GM19463 (cell line): ENCODE measurements at regions not wholly inside any gene's neighbourhood (a gene's known extent, or its start where the extent isn't known, plus 50 kb on each side); places are given as distances from the start of the nearest gene placed in this dataset.

Source experiments
- ATAC-seq: cut with Tn5 transposase; IDR thresholded peaks from one replicate; pipeline ENCODE4 v1.9.1; 2021; ENCODE audit warnings: mild to moderate bottlenecking, moderate library complexity; ENCODE audit not compliant: unreplicated experiment

GRCh38 chr2:156695595-156695994 lies 259.4 kb downstream of the GPD2 start:
- no peak for ATAC-seq

DNA sequence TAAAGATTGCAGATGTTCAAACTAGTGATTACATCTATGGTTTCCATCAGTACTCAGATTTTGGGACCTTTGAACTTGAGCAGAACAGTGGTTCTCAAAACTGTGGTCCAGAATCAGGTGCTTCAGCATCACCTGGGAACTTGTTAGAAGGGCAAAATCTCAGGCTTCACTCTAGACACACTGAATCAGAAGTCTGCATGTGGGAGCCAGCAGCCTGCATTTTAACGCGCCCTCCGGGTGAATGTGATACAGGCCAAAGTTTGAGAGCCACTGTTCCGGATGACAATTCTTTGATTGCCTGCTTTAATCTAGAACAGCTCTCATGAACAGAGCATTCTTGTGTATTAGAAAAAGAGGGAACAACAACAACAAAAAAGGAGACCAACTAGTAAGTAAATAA lies 261.7 kb downstream of the GPD2 start:
- no peak for ATAC-seq

GRCh38 chr2:156700681-156701080 lies 264.5 kb downstream of the GPD2 start:
- ATAC-seq, result no peak

DNA sequence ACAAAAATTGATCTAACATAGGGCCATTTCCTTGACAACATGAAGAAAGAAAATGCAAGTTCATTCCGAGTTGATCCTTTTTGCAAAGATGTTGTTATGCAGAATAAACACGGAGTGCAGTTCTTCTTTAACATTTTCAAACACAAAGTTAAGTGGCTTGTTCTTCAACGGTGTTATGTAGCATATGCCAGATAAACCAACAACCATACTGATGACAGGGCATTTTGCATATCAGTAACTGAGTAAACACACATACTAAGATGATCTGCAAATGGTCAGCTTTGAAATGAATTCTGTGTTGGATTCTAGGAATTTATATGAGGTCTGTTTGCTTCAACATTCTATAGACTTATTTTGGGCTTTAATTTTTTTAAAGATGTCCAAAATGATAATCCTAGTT lies 266.4 kb downstream of the GPD2 start:
- no peak for ATAC-seq

DNA sequence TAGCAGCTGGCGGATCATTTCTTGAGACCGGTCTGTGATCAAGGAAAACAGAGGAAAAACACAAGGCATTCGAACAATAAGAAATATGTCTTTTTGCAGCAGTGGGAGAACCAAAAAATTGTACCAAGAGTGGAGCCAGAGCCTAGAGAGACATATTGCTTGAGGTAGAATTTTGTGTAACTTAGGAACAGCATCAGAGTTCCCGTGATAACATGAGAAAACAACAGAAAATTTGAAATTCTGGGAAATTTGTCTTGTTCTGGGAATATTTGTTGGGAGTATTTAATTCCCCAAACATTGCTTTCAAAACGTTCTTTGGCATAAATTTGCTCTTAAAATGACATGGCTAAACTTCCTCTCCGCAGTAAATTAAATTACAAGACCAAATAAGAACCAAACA lies 267.5 kb downstream of the GPD2 start:
- no peak for ATAC-seq

DNA sequence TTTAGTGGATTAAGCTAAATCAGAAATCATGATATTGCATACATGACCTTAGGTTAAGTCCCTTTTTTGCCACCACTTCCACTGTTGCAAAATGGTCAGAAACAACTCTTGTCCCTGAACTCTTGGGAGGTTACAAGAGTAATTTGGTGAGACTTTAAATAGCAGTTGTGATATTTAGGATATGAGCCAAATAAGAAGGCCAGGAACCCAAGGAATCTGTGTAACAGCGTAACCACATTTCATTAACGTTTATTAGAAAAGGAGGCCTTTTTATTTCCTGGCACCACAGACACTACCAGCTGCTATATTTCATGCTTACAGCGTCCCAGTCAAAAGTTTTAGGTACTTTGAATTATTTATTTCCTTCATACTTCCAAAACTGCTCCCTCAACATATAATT lies 268.0 kb downstream of the GPD2 start:
- no peak for ATAC-seq

DNA sequence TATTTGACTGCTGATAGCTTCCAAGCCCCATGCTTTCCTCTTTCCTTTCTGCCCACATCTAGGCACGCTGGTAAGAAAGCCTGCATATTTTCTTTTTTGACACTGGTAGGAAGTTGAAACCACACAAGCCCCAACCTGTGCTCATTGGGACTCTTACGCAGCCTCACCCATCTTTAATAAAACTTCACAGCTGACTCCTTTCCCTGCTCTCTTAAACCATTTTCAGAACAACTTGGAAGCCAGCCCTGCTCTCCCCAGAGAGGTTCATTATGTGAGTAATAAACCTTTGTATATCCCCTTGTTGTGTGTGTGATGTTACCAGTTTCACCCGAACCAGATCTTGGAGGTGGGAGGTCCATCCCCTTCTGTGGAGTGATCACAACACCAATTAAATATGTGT lies 268.4 kb downstream of the GPD2 start:
- no peak for ATAC-seq

DNA sequence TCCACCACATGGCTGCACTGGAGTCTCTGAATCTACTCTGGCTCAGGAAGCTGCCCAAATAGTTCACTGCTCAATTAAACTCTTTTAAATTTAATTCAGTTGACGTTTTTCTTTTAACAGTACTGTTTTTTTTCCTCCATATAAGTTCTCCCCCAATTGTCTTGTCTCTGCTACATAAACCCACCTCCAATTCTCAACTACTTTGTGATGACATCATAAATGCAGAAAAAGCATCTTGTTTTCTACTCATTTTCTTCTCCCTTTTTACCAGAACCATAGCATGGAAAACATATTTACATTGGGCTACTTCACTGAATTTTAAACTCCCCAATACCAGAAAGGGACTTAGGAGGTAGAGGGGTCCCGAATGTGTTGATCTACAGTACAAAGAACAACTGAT lies 270.4 kb downstream of the GPD2 start:
- ATAC-seq, result no peak

- no peak for ATAC-seq
These were observed 271.9 kb downstream of the GPD2 start for GRCh38 chr2:156708051-156708450.

- no peak for ATAC-seq
These were observed 272.9 kb downstream of the GPD2 start for GRCh38 chr2:156709091-156709490.

GRCh38 chr2:156719036-156719435 lies 282.9 kb downstream of the GPD2 start:
- no peak for ATAC-seq

DNA sequence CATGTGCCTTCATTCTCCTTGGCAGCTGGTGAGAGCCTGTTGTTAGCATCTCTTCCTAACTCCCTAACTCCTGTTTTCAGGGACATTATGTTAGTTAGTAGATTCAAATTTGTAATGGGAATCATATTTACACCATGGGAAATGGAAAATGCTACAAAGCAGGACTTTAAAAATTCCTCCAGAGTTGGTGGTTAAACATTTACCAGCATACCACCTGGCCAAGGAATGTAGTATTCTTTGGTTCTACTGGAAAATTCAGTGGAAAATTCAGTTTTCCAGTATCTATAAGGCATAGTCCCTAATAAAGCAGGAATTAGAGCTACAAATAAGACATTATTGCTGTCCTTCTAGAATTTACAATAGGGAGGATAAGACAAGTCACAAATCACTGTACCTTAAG lies 291.7 kb downstream of the GPD2 start:
- no peak for ATAC-seq

DNA sequence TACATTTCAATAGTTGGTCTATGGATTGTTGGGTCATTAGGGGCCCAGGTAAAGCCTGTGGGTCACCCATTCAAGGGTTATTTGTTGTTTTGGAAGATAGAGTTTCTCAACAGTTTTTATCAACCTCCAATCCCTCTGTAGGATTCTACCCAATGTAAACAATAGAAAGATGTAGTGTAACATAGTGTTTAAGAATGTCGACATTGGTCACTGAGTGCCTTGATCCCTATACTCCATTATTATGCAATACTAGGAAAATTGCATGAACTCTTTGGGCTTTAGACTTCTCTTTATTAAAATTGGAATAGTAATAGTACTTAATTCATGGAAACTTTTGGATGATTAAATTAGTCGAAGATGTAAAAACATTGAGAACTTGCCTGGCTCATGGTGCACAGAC lies 292.1 kb downstream of the GPD2 start:
- no peak for ATAC-seq

DNA sequence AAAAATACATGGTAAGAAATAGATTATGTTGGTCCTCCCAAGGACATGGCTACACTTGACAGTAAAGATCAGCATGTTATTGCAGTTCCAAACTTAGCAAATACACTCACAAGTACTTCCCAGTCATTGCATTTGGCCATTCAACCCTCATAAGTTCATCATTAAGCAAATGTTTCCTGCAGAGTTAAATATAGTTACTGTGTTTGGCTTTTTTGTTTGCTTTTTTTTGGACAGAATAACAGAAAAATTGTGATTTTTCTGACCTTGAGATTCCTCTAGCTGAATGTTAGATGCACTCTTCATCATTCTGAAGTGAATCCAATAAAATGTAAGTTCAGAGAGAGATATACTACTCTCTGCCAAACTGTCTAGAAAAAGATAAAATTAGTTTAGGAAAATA lies 295.3 kb downstream of the GPD2 start:
- no peak for ATAC-seq

GRCh38 chr2:156736950-156737349 lies 300.8 kb downstream of the GPD2 start:
- ATAC-seq, result no peak

DNA sequence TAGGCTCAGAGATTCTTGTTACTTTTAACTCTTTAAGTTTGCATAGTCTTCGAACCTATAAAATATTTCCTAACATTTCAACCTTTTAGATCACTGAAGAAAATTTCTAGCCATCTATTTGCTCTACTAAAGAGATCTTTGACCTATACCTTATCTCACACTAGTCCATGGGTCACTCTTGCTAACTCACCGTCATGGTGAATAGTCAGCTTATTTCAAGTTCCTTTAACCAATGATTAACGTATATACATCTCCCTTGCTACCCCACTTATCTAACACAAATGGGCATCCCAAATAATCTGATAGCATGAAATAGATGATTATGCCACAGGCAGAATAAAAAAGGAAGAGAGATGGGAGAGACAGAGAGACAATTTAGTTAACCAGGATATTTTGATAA lies 303.1 kb downstream of the GPD2 start:
- no peak for ATAC-seq

GRCh38 chr2:156745619-156746018 lies 309.4 kb downstream of the GPD2 start:
- no peak for ATAC-seq

DNA sequence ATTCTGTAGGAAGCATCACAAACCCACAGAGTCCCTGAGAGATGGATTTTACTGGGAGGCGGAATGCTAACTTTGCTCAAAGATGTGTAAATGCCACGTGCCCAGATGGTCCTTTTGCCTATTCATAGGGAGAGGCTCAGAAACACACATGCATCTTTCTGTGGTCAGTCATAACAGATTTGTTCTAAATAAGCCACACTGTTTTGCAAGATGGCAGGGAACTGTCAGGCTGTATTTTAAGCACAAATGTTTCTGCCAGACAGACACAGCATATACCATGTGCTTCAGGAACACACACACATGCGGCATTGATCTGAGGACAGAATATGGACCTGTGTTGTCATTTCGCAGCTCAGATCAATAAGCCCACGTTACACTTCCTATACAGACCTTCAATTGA lies 312.0 kb downstream of the GPD2 start:
- no peak for ATAC-seq

DNA sequence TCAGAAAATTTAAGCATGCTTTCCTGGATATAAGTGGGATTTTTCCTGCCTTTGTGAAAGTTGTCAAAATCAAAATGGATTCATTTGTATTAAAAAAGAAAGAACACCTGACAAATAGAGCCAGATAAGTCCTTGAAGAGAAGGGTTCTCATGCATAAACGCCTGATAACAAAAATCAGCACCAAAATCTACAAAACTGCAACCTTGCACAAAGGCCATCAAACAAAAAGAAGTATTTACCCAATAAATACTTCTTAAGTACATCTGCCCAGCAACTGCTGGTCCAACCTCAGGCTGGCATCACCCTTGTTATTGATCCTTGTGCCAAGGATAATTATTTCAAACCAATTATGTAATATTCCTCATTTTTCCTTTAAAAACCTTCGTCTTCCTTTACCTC lies 315.9 kb downstream of the GPD2 start:
- no peak for ATAC-seq

DNA sequence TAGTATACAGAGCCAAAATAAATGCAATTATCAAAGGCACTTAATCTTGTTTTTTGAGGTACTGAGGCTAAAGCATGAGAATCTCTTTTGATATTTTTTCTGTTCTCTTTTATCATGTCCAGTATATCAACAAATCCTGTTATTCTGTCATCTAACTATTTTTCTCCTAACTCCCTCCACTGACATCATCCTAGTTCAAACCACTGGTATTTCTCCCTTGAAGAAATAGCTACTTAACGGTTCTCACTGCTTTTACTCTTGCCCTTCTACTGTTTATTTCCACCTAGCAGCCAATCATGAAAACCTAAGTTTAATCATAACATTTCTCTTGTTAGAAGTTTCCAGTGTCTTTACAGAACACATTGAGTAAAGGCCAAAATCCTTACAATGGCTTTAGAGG lies 317.6 kb downstream of the GPD2 start:
- ATAC-seq, result no peak

GRCh38 chr2:156756516-156756915 lies 320.3 kb downstream of the GPD2 start:
- no peak for ATAC-seq

GRCh38 chr2:156763174-156763573 lies 327.0 kb downstream of the GPD2 start:
- ATAC-seq, result no peak

GRCh38 chr2:156765043-156765442 lies 328.9 kb downstream of the GPD2 start:
- no peak for ATAC-seq

DNA sequence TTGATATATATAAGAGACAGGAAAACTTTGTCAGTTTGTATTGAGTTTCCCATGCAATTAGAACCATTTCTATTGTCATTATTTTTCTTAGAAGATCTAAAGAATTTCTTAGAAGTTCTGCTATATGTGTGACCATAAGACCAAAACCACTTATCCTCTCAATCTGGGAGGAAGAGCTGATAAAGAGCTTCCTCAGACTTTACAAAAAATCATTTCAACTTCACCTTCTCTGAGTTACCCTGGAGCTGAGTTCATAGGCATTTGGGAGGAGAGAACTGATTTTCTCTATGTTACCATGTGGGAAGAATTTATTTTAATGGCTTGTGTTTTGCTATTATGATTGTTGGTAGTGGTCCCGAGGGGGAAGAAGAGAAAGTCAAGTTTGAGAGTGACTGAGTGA lies 329.3 kb downstream of the GPD2 start:
- ATAC-seq, result no peak
